ENCODE measurements at regions not wholly inside any gene's neighbourhood (a gene's known extent, or its start where the extent isn't known, plus 50 kb on each side); places are given as distances from the start of the nearest gene placed in this dataset.
"Not testable (repeated sequence)": the region's sequence is repeated elsewhere in the genome, so short reads cannot be mapped to it uniquely, and the experiment has no call there.

GRCh38 chr2:195531754-195532153 is 125.3 kb upstream of the SLC39A10 start:
- no peak for TF ChIP-seq POLR2AphosphoS5 (IDR thresholded peaks at IDR 0.05)
- no peak for TF ChIP-seq CTCF (IDR thresholded peaks at IDR 0.05)
- TF ChIP-seq POLR2A (IDR thresholded peaks at IDR 0.05) = no peak
- H3K27me3 ChIP-seq = no peaks in the 10 kb centered on the region
- H3K36me3 ChIP-seq = no peaks in the 10 kb centered on the region
- DNase-seq (ENCODE audit: low spot score in 2 of 2) = no peak
- H3K4me3 ChIP-seq = no peak overlapping the region
- no peaks in the 10 kb centered on the region for H3K4me1 ChIP-seq
- H3K9me3 ChIP-seq = no peaks in the 10 kb centered on the region
- H3K27ac ChIP-seq = no peak overlapping the region
- intact Hi-C loops (cut with DNase I; ENCODE audit: low total_unique reads) = no loop called here

- H3K4me1 ChIP-seq; DNase-seq (ENCODE audit: low spot score in 2 of 2); intact Hi-C loops (cut with DNase I; ENCODE audit: low total_unique reads); H3K4me3 ChIP-seq; H3K27ac ChIP-seq; H3K36me3 ChIP-seq; H3K9me3 ChIP-seq; H3K27me3 ChIP-seq: not testable (repeated sequence)
These were observed 133.8 kb upstream of the SLC39A10 start for GRCh38 chr2:195523242-195523641.

- intact Hi-C loops (cut with DNase I; ENCODE audit: low total_unique reads) = no loop called here
- Histone ChIP-seq H3K36me3 (no peaks in the 10 kb centered on the region), H3K27me3 (no peaks in the 10 kb centered on the region), H3K9me3 (no peaks in the 10 kb centered on the region), H3K4me3 (no peak overlapping the region), H3K4me1 (no peaks in the 10 kb centered on the region), H3K27ac (no peak overlapping the region)
- DNase-seq (ENCODE audit: low spot score in 2 of 2) = no peak
- TF ChIP-seq POLR2AphosphoS5 (IDR thresholded peaks at IDR 0.05) = no peak
- no peak for TF ChIP-seq CTCF (IDR thresholded peaks at IDR 0.05)
- no peak for TF ChIP-seq POLR2A (IDR thresholded peaks at IDR 0.05)
These were observed 135.4 kb upstream of the SLC39A10 start for GRCh38 chr2:195521589-195521988.

- no peak overlapping the region for H3K27ac ChIP-seq
- TF ChIP-seq POLR2AphosphoS5 (IDR thresholded peaks at IDR 0.05) = no peak
- no peak for TF ChIP-seq POLR2A (IDR thresholded peaks at IDR 0.05)
- no peak for TF ChIP-seq CTCF (IDR thresholded peaks at IDR 0.05)
- no peaks in the 10 kb centered on the region for H3K4me1 ChIP-seq
- no peak for DNase-seq (ENCODE audit: low spot score in 2 of 2)
- H3K4me3 ChIP-seq = no peak overlapping the region
- H3K27me3 ChIP-seq = no peaks in the 10 kb centered on the region
- H3K9me3 ChIP-seq = peaks cover 0 to 2% of the 10 kb centered on the region in 2 donors
- intact Hi-C loops (cut with DNase I; ENCODE audit: low total_unique reads) = no loop called here
- H3K36me3 ChIP-seq = no peaks in the 10 kb centered on the region
These were observed 136.3 kb upstream of the SLC39A10 start for GRCh38 chr2:195520671-195521155.

GRCh38 chr2:195515551-195515950 is 141.5 kb upstream of the SLC39A10 start:
- no peak overlapping the region for H3K27ac ChIP-seq
- intact Hi-C loops (cut with DNase I; ENCODE audit: low total_unique reads) = no loop called here
- TF ChIP-seq POLR2A (IDR thresholded peaks at IDR 0.05) (no peak), CTCF (IDR thresholded peaks at IDR 0.05) (no peak), POLR2AphosphoS5 (IDR thresholded peaks at IDR 0.05) (no peak)
- no peak for DNase-seq (ENCODE audit: low spot score in 2 of 2)
- H3K36me3 ChIP-seq = no peaks in the 10 kb centered on the region
- no peak overlapping the region for H3K4me3 ChIP-seq
- no peaks in the 10 kb centered on the region for H3K4me1 ChIP-seq
- no peaks in the 10 kb centered on the region for H3K27me3 ChIP-seq
- H3K9me3 ChIP-seq = peaks cover 0 to 4% of the 10 kb centered on the region in 2 donors

- Histone ChIP-seq H3K36me3 (no peaks in the 10 kb centered on the region), H3K27ac (no peak overlapping the region), H3K4me1 (no peaks in the 10 kb centered on the region), H3K9me3 (peaks cover 0 to 4% of the 10 kb centered on the region in 2 donors), H3K4me3 (no peak overlapping the region), H3K27me3 (no peaks in the 10 kb centered on the region)
- no peak for DNase-seq (ENCODE audit: low spot score in 2 of 2)
- TF ChIP-seq POLR2AphosphoS5 (IDR thresholded peaks at IDR 0.05) = no peak
- no peak for TF ChIP-seq POLR2A (IDR thresholded peaks at IDR 0.05)
- TF ChIP-seq CTCF (IDR thresholded peaks at IDR 0.05) = no peak
- intact Hi-C loops (cut with DNase I; ENCODE audit: low total_unique reads) = no loop called here
These were observed 142.7 kb upstream of the SLC39A10 start for GRCh38 chr2:195514365-195514764.

Data from breast epithelium (tissue), 4 donors.